H1 (cell line): ENCODE measurements at regions not wholly inside any gene's neighbourhood (a gene's known extent, or its start where the extent isn't known, plus 50 kb on each side); places are given as distances from the start of the nearest gene placed in this dataset.

ENCODE experiments used
- CTCF ChIA-PET: fragments of 300-600 bp; sonication (Branson Sonifier 250); formaldehyde crosslinking; loops from one replicate; lab custom pipeline; 2021; ENCODE audit not compliant: partially characterized antibody; lab: Charles Lee
- POLR2A ChIA-PET: fragments of 300-600 bp; sonication (Branson Sonifier 250); formaldehyde crosslinking; loops from one replicate; lab custom pipeline; 2021; ENCODE audit warnings: inconsistent platforms; ENCODE audit not compliant: partially characterized antibody; lab: Charles Lee
- DNase-seq, 2 experiments: peaks; one replicate each; pipeline versions ENCODE4 v3.0.0 to v3.0.0-alpha.2; 2010 to 2022; ENCODE audit warnings: low spot score in 2 of 2, low read depth in 1 of 2, mixed read lengths in 1 of 2
- FAIRE-seq: peaks from 2 replicates; lab custom pipeline; 2011; peaks lifted over from hg19 to GRCh38; lab: Jason Lieb, UNC
- H2AFZ ChIP-seq: 2 replicates; pipeline ENCODE4 v1.8.1; 2012; ENCODE audit warnings: low read length, inconsistent platforms
- H2AK5ac ChIP-seq: 2 replicates; pipeline ENCODE4 v1.6.1; 2013; ENCODE audit warnings: low read depth, low read length
- H2BK120ac ChIP-seq: replicated peaks from 2 replicates; pipeline ENCODE3; 2013; ENCODE audit warnings: low read depth, low read length, inconsistent platforms
- H2BK12ac ChIP-seq: 2 replicates; pipeline ENCODE4 v1.6.1; 2013; ENCODE audit warnings: low read depth, low read length
- H2BK15ac ChIP-seq: 2 replicates; pipeline ENCODE4 v1.6.1; 2013; ENCODE audit warnings: low read length
- H2BK20ac ChIP-seq: 2 replicates; pipeline ENCODE4 v1.6.1; 2013; ENCODE audit warnings: low read length
- H2BK5ac ChIP-seq: 2 replicates; pipeline ENCODE4 v1.6.1; 2013; ENCODE audit warnings: low read depth, low read length
- H3K14ac ChIP-seq: 2 replicates; pipeline ENCODE4 v1.6.1; 2013; ENCODE audit warnings: inconsistent platforms; ENCODE audit not compliant: insufficient read length
- H3K18ac ChIP-seq: 2 replicates; pipeline ENCODE4 v1.6.1; 2013; ENCODE audit warnings: low read length; ENCODE audit errors: extremely low read depth
- H3K23ac ChIP-seq: 2 replicates; pipeline ENCODE4 v1.6.1; 2013; ENCODE audit warnings: inconsistent platforms; ENCODE audit not compliant: insufficient read length
- H3K23me2 ChIP-seq: 2 replicates; pipeline ENCODE4 v1.6.1; 2013; ENCODE audit warnings: low read depth, low read length
- H3K27ac ChIP-seq: 2 replicates; pipeline ENCODE4 v1.6.1; 2011; ENCODE audit warnings: low read depth, low read length, inconsistent platforms
- H3K27me3 ChIP-seq, 4 experiments: replicated peaks in 1 of 4; 1 replicate in 1 of 4; 2 replicates in 3 of 4; pipeline versions ENCODE4 v1.6.1 to v1.8.1; 2011 to 2013; ENCODE audit warnings: low read length in 3 of 4, mild to moderate bottlenecking in 3 of 4, inconsistent platforms in 2 of 4, mixed read lengths in 2 of 4, moderate library complexity in 1 of 4; ENCODE audit not compliant: control insufficient read depth in 3 of 4, insufficient read depth in 3 of 4; ENCODE audit errors: extremely low read depth in 1 of 4
- H3K36me3 ChIP-seq, 4 experiments: 2 replicates each; pipeline versions ENCODE4 v1.6.1 to v1.8.1; 2011 to 2013; ENCODE audit warnings: mild to moderate bottlenecking in 4 of 4, low read length in 3 of 4, moderate library complexity in 2 of 4, control low read depth in 1 of 4, inconsistent platforms in 1 of 4; ENCODE audit not compliant: insufficient read depth in 4 of 4, control insufficient read depth in 2 of 4
- H3K4ac ChIP-seq: replicated peaks from 2 replicates; pipeline ENCODE3; 2013; ENCODE audit warnings: low read length, low read depth, mixed read lengths, inconsistent platforms; ENCODE audit not compliant: insufficient read length
- H3K4me1 ChIP-seq, 4 experiments: replicated peaks in 1 of 4; 1 replicate in 1 of 4; 2 replicates in 3 of 4; pipeline versions ENCODE4 v1.6.1 to v1.8.1; 2011 to 2013; ENCODE audit warnings: low read length in 3 of 4, inconsistent platforms in 2 of 4, mixed read lengths in 1 of 4; ENCODE audit not compliant: insufficient read depth in 4 of 4, control insufficient read depth in 3 of 4
- H3K4me2 ChIP-seq, 2 experiments: 2 replicates each; pipeline versions ENCODE4 v1.6.1 to v1.8.1; 2011 to 2013; ENCODE audit warnings: low read depth in 2 of 2, low read length in 2 of 2, control low read depth in 1 of 2, inconsistent platforms in 1 of 2, mild to moderate bottlenecking in 1 of 2; ENCODE audit not compliant: insufficient read depth in 1 of 2
- H3K4me3 ChIP-seq, 4 experiments: fragments of 200-600, 300-600 bp in 1 of 4; sonication (generic), shearing (Covaris generic), sonication (Bioruptor Twin) in 1 of 4; 2 replicates each; pipeline versions ENCODE4 v1.5.1 to v1.8.1; 2011 to 2016; ENCODE audit warnings: low read length in 4 of 4, low read depth in 3 of 4, control low read depth in 2 of 4, inconsistent platforms in 2 of 4, mild to moderate bottlenecking in 2 of 4, mixed read lengths in 1 of 4, moderate library complexity in 1 of 4; ENCODE audit not compliant: insufficient read depth in 2 of 4; ENCODE audit errors: extremely low read depth in 1 of 4
- H3K56ac ChIP-seq: replicated peaks from 2 replicates; pipeline ENCODE3; 2013; ENCODE audit warnings: low read depth, mild to moderate bottlenecking, mixed read lengths, low read length, inconsistent platforms; ENCODE audit not compliant: insufficient read length
- H3K79me1 ChIP-seq: 2 replicates; pipeline ENCODE4 v1.6.1; 2013; ENCODE audit warnings: low read depth, low read length, control low read depth
- H3K79me2 ChIP-seq, 2 experiments: 2 replicates each; pipeline versions ENCODE4 v1.6.1 to v1.8.1; 2012 to 2013; ENCODE audit warnings: low read length in 2 of 2, mild to moderate bottlenecking in 2 of 2, inconsistent platforms in 1 of 2; ENCODE audit not compliant: insufficient read depth in 2 of 2, control insufficient read depth in 1 of 2
- H3K9ac ChIP-seq, 4 experiments: replicated peaks in 1 of 4; 1 replicate in 1 of 4; 2 replicates in 3 of 4; pipeline versions ENCODE4 v1.6.1 to v1.8.1; 2011 to 2013; ENCODE audit warnings: low read depth in 3 of 4, low read length in 3 of 4, control low read depth in 2 of 4, mild to moderate bottlenecking in 2 of 4, moderate library complexity in 2 of 4, inconsistent platforms in 1 of 4; ENCODE audit errors: extremely low read depth in 1 of 4
- H3K9me3 ChIP-seq, 2 experiments: 2 replicates each; pipeline versions ENCODE4 v1.6.1 to v1.8.1; 2012 to 2013; ENCODE audit warnings: mild to moderate bottlenecking in 2 of 2, moderate library complexity in 2 of 2, control low read depth in 1 of 2, inconsistent platforms in 1 of 2, low read depth in 1 of 2, low read length in 1 of 2, mixed read lengths in 1 of 2; ENCODE audit not compliant: insufficient read depth in 2 of 2
- H4K20me1 ChIP-seq, 2 experiments: replicated peaks in 1 of 2; 2 replicates each; pipeline versions ENCODE3 to v1.8.1; 2011 to 2013; ENCODE audit warnings: inconsistent platforms in 2 of 2, low read length in 2 of 2, mild to moderate bottlenecking in 1 of 2; ENCODE audit not compliant: insufficient read depth in 2 of 2, control insufficient read depth in 1 of 2
- H4K5ac ChIP-seq: 2 replicates; pipeline ENCODE4 v1.6.1; 2013; ENCODE audit warnings: low read length, low read depth, mixed read lengths, inconsistent platforms; ENCODE audit not compliant: insufficient read length
- H4K8ac ChIP-seq: 2 replicates; pipeline ENCODE4 v1.8.0; 2013; ENCODE audit warnings: mild to moderate bottlenecking, moderate library complexity, low read length, inconsistent platforms; ENCODE audit not compliant: insufficient read depth; ENCODE audit errors: extremely low read depth
- H4K91ac ChIP-seq: replicated peaks from 2 replicates; pipeline ENCODE3; 2013; ENCODE audit warnings: low read length, mixed read lengths, inconsistent platforms; ENCODE audit not compliant: insufficient read length
- CEBPB ChIP-seq: IDR thresholded peaks from 2 replicates; pipeline ENCODE4 v1.6.1; 2012; ENCODE audit warnings: low read depth, low read length
- SRF ChIP-seq: IDR thresholded peaks from 2 replicates; pipeline ENCODE4 v1.6.1; 2011; ENCODE audit warnings: mild to moderate bottlenecking, low read depth, low read length, moderate library complexity
- WGBS, 2 experiments: shearing (Covaris generic) in 1 of 2; methylation state at CpG; one replicate each; pipeline versions ENCODE4 v1.1.6 to v1.1.7; 2013 to 2015; ENCODE audit warnings: low lambda C conversion rate in 2 of 2, mixed read lengths in 2 of 2, inconsistent platforms in 1 of 2, low coverage in 1 of 2, missing lambda C conversion rate in 1 of 2; ENCODE audit not compliant: insufficient replicate concordance in 2 of 2, insufficient coverage in 1 of 2, insufficient read length in 1 of 2; ENCODE audit errors: extremely low coverage in 1 of 2, missing lambda C conversion rate in 1 of 2; 5-methylcytosine and 5-hydroxymethylcytosine counted together

DNA sequence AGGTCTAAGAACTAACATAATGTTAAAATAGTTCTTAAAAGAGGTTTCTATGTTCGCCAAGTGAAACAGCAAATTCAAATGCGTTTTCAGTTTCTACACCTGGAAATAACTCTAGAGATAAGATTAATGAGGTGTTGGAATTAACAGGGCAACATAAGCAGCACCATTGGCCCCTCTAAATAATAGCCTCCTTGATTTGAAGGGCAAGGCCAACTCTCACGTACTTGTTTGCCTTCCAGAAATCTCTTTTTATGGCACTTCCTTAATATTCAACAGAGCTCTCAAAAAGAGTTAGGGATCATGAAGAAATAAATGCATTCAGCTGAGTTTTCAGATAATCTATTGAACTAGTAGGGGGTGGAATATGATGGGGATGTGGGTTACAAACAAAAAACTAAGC is 80.9 kb downstream of the AASDHPPT start:
- no peak overlapping the region for H3K23ac ChIP-seq
- no peak overlapping the region for H3K27ac ChIP-seq
- H3K4me3 ChIP-seq: no peak overlapping the region
- DNase-seq (no peak), FAIRE-seq (no peak)
- no peak overlapping the region for H2BK20ac ChIP-seq
- H4K91ac ChIP-seq: no peak overlapping the region
- H4K5ac ChIP-seq: no peak overlapping the region
- TF ChIP-seq SRF: no peak
- no peak for TF ChIP-seq CEBPB
- no peak overlapping the region for H3K4ac ChIP-seq
- 82% methylated on average over 3 of the region's 3 CpGs; no CpG with 5 or more reads in 1 of the 2 experiments for WGBS, 2 experiments
- H3K4me1 ChIP-seq: no peaks in the 10 kb centered on the region
- no peak overlapping the region for H3K18ac ChIP-seq
- no peak overlapping the region for H4K8ac ChIP-seq
- no peaks in the 10 kb centered on the region for H3K27me3 ChIP-seq
- H3K23me2 ChIP-seq: no peaks in the 10 kb centered on the region
- POLR2A ChIA-PET: no interaction called here
- H4K20me1 ChIP-seq: no peaks in the 10 kb centered on the region
- no peak overlapping the region for H2BK5ac ChIP-seq
- no peak overlapping the region for H3K14ac ChIP-seq
- no peaks in the 10 kb centered on the region for H3K36me3 ChIP-seq
- H2BK120ac ChIP-seq: no peak overlapping the region
- H3K9ac ChIP-seq: no peak overlapping the region
- no peak overlapping the region for H2BK12ac ChIP-seq
- H3K56ac ChIP-seq: no peak overlapping the region
- H2BK15ac ChIP-seq: no peak overlapping the region
- H3K9me3 ChIP-seq: peaks cover 3 to 7% of the 10 kb centered on the region in 2 experiments; a peak in 3 of 4 replicates
- no peak overlapping the region for H2AK5ac ChIP-seq
- no peaks in the 10 kb centered on the region for H3K79me2 ChIP-seq
- CTCF ChIA-PET: interaction anchor here (2.1 kb wide), 1 partner anchor 426 kb away, joined by 7 read pairs; no protein-coding TSS in a partner anchor
- no peak overlapping the region for H2AFZ ChIP-seq
- no peak overlapping the region for H3K4me2 ChIP-seq
- no peaks in the 10 kb centered on the region for H3K79me1 ChIP-seq
